WTC11 (cell line): ENCODE measurements at regions not wholly inside any gene's neighbourhood (a gene's known extent, or its start where the extent isn't known, plus 50 kb on each side); places are given as distances from the start of the nearest gene placed in this dataset.

Source experiments
- ARID4B ChIP-seq: sonication (generic); formaldehyde crosslinking; IDR thresholded peaks from 2 replicates; pipeline ENCODE4 v1.8.0; 2023; ENCODE audit warnings: missing genetic modification reagents, mild to moderate bottlenecking, borderline replicate concordance
- CTCF ChIP-seq: fragments of 200-600 bp; IDR thresholded peaks from 2 replicates; pipeline ENCODE4 v1.8.0; 2022; ENCODE audit warnings: antibody characterized with exemption
- ETV6 ChIP-seq: sonication (generic); formaldehyde crosslinking; IDR thresholded peaks from 2 replicates; pipeline ENCODE4 v1.8.1; 2022; ENCODE audit warnings: mild to moderate bottlenecking, missing genetic modification reagents

- TF ChIP-seq ETV6 (CRISPR knock-in tag) = no peak
- no peak for TF ChIP-seq ARID4B (CRISPR knock-in tag)
- no peak for TF ChIP-seq CTCF
Measured at GRCh38 chr16:73414638-73415037, 366.7 kb upstream of the ZFHX3 start.
